Body of pancreas (tissue), 4 donors: ENCODE measurements at regions not wholly inside any gene's neighbourhood (a gene's known extent, or its start where the extent isn't known, plus 50 kb on each side); places are given as distances from the start of the nearest gene placed in this dataset.

Experiments used
- CTCF ChIP-seq, 7 experiments: fragments of 450-650 bp in 4 of 7; fragments of 200-600 bp in 3 of 7; sonication (generic) in 3 of 7; IDR thresholded peaks; one replicate each; pipeline ENCODE4 v1.5.1; 2016 to 2019; ENCODE audit warnings: antibody characterized with exemption in 7 of 7
- POLR2A ChIP-seq, 3 donors: fragments of 450-650 bp; IDR thresholded peaks; one replicate each; pipeline ENCODE4 v1.6.1; 2016; ENCODE audit warnings: antibody characterized with exemption in 3 of 3, mild to moderate bottlenecking in 2 of 3

- TF ChIP-seq CTCF (IDR thresholded peaks at IDR 0.05): no peak
- no peak for TF ChIP-seq POLR2A (IDR thresholded peaks at IDR 0.05)
Observed at GRCh38 chr4:93983140-93983539, 154.6 kb downstream of the ATOH1 start.
